DMS153 treated with DMSO at 0.1 percent for 48 hours (cell line): ENCODE measurements at regions not wholly inside any gene's neighbourhood (a gene's known extent, or its start where the extent isn't known, plus 50 kb on each side); places are given as distances from the start of the nearest gene placed in this dataset.
A peak's percentile ranks its signal among the peaks of the same experiment; 100 is the strongest.

Source experiments
- DNase-seq: peaks from one replicate; lab custom pipeline; 2025; ENCODE audit not compliant: unreplicated experiment; lab: John Stamatoyannopoulos, UW

DNA sequence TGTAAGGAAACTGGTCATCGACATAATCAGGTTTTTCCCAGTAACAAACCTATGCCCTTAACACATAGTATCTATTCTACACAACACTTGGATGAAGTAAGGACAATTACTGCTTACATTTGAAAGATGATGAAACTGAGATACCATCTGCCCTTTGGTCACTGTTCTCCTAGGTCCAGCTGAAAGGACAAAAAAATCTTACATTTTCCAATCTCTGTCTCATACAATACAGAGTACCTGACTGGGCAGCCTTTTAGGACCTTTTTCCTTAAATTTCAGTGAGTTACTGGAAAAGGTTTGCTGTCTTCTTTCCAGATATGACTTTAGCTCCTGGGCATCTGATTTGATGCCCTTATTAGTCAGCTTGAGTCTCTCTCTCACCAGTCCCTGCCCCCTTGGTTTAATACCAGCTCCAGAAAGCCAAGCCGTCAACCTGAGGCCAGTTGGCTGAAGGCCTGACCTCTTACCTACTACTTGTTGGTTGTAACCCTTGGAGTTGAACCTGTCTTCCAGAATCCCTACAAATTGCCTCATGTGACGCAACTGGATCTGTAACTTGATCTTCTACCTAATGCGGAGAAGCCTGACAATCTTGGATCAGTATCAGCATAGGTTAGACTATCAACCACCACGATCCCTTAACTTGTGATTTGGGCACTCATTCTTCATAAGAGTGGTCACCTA, 355.3 kb upstream of the ZNF385D start:
- no peak for DNase-seq

- no peak for DNase-seq
Measured at GRCh38 chr3:22111226-22111625, 360.2 kb upstream of the ZNF385D start.

DNA sequence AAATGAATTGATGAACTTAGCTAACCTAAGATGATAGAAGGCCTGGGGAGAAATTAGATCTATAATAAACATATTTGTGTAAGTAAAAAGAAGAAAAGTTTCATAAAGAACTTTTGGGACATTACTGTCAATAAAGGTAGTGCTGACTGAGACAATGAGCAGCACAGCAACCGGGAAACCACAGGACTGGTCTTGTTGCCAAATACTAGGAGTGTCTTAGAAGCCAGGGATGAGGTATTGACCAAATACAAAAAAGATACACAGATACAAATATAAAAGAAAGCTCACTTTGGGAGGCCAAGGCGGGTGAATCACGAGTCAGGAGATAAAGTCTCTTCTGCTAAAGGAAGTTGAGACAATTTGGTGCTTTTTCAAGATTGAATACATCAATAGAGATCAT, 362.4 kb upstream of the ZNF385D start:
- no peak for DNase-seq

DNA sequence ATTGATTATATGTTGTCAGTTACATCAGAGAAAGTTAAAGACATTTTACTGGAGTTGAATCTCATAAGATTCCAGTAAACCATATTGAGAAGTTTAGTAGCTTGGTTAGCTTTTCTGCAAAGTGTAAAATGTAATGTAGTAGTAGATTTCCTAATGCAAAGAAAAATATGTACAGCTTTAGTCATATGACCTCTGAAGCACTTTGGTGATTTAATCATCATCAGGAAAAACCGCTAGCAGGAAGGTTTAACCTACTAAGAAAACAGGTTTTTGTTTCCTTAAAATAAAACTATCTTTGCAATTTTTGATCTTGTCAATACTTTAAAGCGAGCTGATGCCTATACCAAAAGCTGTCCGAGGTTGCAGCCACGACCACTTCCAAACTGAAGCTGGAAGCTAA, 364.6 kb upstream of the ZNF385D start:
- no peak for DNase-seq

DNA sequence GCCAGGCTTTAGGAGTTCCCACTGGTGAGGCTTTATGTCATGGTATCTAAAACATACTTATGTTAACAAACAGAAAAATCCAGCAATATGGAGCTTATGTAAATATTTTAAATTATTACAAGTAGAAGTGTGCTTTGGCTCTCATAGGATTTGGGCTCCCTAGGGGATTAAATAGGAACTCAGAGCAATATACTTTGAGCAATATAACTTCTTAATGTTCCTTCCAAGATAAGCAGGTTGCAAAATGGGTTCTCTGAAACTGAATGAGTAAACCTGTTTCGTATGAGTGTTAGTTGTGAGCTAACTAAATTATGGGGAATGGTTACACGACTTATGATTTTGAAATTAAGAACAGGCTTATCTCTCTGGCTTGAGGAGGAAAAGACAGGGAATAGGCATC, 366.1 kb upstream of the ZNF385D start:
- no peak for DNase-seq

DNA sequence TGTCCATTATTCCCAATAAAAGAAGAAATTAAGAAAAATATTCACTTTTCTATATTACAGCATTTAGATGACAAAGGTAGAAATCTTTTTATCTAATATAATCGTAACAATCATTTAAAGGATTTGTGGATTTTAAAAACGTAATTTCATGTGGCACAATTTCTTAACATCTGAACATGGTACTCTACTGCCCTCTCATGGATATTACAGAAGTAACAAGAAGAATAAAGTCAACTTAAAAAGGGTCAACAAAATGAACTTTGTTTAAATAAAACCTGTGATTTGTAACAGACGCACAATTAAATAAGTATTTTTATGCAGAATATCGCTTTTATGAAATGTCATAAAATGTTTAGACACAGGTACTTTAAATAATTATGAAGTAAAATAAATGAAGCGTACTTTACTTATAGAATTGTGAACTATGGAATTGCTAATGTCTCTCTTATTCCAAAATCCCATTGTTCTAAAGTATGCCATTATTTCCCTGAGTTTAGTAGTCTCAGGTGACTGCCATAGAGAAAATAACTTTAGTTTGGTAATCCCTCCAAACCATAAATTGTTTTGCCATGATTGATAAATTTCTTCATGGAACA, 366.8 kb upstream of the ZNF385D start:
- no peak for DNase-seq

DNA sequence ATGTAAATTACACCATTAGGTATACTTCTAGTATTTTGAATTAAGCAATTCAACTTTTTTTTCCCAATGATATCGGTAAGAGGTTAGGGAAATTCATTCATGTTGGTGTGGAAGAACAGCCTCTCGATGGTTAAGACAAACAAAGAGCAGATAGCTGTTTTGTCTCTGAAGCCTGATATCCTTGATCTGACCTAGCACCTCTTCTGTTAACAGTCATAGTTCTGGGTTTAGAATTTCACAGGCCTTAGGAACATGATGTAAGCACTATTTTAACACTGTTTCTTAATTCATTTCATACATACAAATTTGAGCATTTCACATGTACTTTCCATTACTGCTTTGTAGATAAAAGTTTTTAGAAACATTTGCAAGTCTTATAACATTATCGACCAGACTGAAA, 367.5 kb upstream of the ZNF385D start:
- no peak for DNase-seq

DNA sequence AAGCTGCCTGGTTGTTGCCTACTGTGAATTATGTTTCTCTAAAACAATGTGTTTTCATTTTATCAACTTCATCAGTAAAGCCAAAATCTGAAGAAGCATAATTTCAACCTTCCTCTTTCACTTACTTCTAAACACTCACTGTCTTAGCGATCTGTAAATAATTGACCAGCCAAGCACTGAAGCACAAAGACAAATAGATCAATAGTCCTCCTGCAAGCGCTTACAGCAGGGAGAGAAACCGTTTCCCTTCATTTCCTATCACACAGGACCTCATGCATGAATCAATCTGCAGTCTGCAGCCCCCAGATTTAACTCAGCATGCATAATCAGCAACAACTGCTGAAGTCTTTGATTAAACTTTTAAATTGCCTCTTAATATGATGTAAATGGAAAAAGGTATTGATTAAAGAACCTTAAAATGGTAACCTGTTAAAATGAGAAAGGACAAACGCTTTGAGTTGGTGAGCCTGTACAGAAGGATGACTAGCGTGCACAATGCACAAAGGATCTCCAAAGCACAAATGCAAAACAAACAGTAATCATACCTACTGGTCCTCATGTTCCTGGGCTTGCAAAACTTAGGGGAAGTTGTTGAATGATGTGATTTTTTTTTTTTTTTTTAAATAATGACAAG, 370.2 kb upstream of the ZNF385D start:
- no peak for DNase-seq

- no peak for DNase-seq
Measured at GRCh38 chr3:22122567-22122966, 371.6 kb upstream of the ZNF385D start.

- no peak for DNase-seq
Measured at GRCh38 chr3:22129101-22129500, 378.1 kb upstream of the ZNF385D start.

- peak; percentile 17 for DNase-seq
Measured at GRCh38 chr3:22141769-22142168, 390.8 kb upstream of the ZNF385D start.

DNA sequence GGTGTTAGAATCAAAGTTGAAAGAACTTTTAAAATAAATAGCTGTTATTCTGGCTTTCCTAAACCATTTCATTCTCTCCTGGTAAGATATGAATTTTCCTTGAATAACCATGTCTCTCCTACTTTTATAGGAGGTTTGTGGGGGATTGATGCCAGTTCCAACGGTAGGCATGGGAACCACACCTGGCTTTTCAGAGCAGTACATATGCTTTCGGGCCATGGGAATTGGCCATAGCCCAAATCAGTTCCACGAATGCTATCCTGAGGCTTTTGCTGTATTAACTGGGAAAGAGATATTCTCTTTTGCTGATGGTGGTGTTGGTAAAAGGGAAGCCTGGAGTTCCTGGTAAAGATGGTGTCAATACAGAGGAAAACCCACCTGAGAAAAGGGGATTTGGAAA, 396.2 kb upstream of the ZNF385D start:
- no peak for DNase-seq

- DNase-seq, result no peak
Measured at GRCh38 chr3:22156868-22157267, 405.9 kb upstream of the ZNF385D start.

DNA sequence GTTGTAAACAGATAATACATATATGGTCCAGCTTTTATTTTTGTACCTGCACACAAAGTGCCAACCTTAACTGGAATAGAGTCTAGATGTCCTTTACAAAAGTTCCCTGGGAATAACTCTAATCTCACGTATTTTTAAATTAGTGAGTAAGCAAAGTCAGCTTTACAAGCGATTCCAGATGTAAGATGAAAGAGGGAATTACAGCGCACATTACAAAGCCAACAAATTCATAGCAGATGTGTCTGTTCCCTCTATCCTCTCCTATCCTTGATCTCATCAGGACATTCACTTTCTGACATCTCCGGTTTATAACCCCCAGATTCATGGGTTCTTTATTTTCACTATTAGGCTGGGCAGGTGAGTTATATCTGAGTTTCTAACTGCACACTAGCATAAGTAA, 406.8 kb upstream of the ZNF385D start:
- no peak for DNase-seq

- DNase-seq, result no peak
Measured at GRCh38 chr3:22159004-22159695, 408.1 kb upstream of the ZNF385D start.

DNA sequence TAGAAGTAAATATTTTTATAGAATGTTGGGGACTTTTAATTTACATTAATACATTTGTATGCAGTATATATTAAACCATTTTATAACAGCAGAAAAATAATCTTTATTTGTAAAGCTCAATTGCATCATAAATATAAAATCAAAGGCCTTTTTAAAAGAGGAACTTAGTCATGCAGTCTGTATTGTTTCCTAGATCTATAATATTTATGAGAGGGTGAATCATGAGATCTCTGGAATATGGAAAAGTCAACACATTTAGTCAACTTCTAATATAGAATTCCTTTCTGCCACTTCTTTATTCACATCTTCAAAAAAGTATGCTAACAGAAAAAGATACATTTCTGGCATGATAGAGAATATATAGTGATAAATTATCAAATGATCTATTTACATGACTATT, 410.3 kb upstream of the ZNF385D start:
- no peak for DNase-seq

- DNase-seq, result no peak
Measured at GRCh38 chr3:22170370-22170769, 419.4 kb upstream of the ZNF385D start.

GRCh38 chr3:22172964-22173363, 422.0 kb upstream of the ZNF385D start:
- DNase-seq, result no peak

DNA sequence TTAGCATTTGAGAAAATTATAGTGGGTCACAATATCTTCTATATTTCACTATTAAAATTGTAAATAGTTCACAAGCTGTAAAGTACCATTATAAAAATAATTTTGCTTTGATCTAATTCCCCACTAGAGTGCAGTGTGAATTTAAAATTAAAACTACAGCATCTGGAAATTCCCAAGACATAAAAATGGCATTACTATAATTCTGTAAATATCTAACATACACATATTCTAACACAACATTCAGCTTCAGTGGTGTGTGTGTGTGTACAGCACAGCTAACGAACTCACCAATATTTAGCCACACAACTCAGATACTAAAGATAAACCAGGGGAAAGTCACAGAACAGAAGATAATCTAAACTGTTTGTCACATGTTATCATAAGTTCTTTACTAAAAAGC, 424.9 kb upstream of the ZNF385D start:
- no peak for DNase-seq

GRCh38 chr3:22176911-22177310, 425.9 kb upstream of the ZNF385D start:
- DNase-seq, result no peak

DNA sequence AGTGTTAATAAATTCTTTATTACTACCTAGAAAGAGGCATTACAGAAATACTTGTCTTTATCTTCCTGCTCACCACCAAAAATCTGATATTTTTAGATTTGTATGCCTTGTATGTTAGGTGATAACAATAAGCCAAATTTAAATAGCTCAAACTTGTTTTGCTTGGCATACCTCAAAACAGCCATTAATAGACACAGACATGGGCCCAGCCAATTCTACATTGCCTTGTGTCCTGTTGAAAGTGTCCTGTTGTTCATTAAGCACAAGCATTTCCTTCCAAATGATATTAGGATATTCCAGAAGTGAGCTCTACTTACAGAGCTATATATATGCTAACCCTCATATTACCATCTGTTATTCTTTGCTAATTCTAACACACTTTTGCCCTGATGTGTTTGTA, 438.6 kb upstream of the ZNF385D start:
- no peak for DNase-seq

DNA sequence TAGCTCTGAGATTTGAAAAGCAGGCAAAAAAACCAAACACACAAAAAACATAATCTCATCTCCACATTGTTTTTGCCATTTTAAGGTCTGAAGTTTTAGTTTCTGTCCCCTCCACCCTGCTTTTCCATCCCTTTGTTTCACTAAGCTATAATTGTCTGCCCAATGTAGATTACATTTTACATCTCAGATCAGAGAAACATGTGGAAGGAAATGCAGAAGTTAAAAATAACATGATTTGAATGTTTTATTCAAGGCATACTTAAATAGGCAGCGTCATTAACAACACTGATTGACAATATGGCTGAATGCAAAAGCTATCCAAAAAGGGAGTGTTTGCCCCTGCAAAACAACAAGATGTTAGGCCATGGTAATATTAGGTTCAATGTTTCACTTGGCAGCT, 448.1 kb upstream of the ZNF385D start:
- DNase-seq, result no peak
